Mucosa of stomach (tissue), 1 donor: ENCODE measurements at regions not wholly inside any gene's neighbourhood (a gene's known extent, or its start where the extent isn't known, plus 50 kb on each side); places are given as distances from the start of the nearest gene placed in this dataset.

Experiments used
- H3K27me3 ChIP-seq: one replicate; pipeline ENCODE4 v1.7.0; 2013; ENCODE audit warnings: mild to moderate bottlenecking, low read length; ENCODE audit not compliant: control insufficient read depth, insufficient read depth
- H3K36me3 ChIP-seq: one replicate; pipeline ENCODE4 v1.7.0; 2013; ENCODE audit warnings: low read length; ENCODE audit not compliant: control insufficient read depth, insufficient read depth
- H3K4me1 ChIP-seq: one replicate; pipeline ENCODE4 v1.7.0; 2013; ENCODE audit warnings: mild to moderate bottlenecking, low read length; ENCODE audit not compliant: control insufficient read depth, insufficient read depth
- H3K4me3 ChIP-seq: one replicate; pipeline ENCODE4 v1.7.0; 2013; ENCODE audit warnings: low read length
- H3K9ac ChIP-seq: one replicate; pipeline ENCODE4 v1.7.0; 2013; ENCODE audit warnings: mild to moderate bottlenecking, low read length, moderate library complexity
- H3K9me3 ChIP-seq: one replicate; pipeline ENCODE4 v1.7.0; 2013; ENCODE audit warnings: mild to moderate bottlenecking, low read length, moderate library complexity; ENCODE audit not compliant: control insufficient read depth
- donor health status: Pancreatic carcinoma.

DNA sequence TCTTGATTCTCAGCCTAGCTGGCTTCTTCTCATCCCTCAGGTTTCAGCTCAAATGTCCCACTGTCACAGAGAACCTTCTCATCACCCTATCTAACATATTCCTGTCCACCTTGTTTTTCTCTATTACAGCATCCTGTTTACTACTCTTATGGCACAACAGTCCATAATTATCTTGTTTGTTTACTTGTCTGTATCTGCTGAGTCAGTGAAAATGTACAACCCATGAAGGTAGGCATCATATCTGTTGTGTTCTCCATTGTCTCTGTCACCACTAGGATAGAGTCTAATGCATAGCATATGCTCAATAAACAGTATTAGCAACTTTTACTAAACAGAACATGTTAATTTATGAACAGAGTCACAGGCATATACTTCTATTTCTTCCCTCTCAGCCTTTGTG is 261.7 kb downstream of the ETAA1 start:
- Histone ChIP-seq H3K9me3 (no peaks in the 10 kb centered on the region), H3K4me3 (no peak overlapping the region), H3K4me1 (no peaks in the 10 kb centered on the region), H3K9ac (no peak overlapping the region), H3K27me3 (no peaks in the 10 kb centered on the region), H3K36me3 (no peaks in the 10 kb centered on the region)

DNA sequence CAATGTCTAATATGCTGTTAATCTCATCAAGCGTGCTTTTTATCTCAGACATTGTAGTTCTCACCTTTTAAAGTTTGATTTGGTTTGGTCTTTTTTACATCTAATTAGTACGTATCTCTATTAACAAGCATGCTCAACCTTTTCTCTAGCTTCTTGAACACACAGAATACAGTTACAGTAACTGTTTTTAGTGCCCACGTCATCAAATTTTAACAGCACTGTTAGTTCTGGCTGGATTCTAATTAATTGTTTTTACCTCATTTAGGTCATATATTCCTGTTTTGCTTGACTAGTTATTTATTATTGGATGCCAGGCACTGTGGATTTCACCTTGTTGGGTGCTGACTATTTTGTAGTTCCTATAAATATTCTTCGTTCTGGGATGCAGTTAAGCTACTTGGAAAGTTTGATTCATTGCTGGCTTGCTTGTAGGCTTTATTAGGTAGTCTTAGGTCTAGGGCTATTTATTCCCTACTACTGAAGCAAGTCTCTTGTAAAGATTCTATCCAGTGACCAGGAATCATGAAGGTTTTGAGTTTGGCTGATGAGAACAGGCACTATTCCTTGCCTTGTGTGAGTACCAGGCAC is 263.0 kb downstream of the ETAA1 start:
- H3K4me3 ChIP-seq = no peak overlapping the region
- H3K9me3 ChIP-seq = no peaks in the 10 kb centered on the region
- H3K9ac ChIP-seq = no peak overlapping the region
- no peaks in the 10 kb centered on the region for H3K4me1 ChIP-seq
- no peaks in the 10 kb centered on the region for H3K36me3 ChIP-seq
- H3K27me3 ChIP-seq = no peaks in the 10 kb centered on the region

DNA sequence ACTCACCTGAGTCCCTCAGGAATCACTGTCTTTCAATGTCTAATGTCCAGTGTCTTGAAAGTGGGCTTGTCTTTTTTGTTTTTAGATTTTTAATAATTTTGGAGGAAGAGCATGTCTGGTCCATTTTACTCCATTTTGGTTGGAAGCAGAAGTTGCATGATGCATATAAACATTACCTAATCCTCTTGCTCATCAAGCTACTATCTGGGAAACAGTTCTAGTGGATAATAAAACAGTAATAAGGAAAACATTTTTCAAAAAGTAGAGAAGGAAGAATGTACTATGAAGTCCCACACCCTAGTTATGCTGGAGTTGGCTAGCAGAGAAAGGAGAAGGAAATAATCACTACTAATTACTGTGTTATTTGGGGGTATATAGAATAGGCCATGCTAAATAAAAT is 263.7 kb downstream of the ETAA1 start:
- no peak overlapping the region for H3K9ac ChIP-seq
- no peak overlapping the region for H3K4me3 ChIP-seq
- no peaks in the 10 kb centered on the region for H3K36me3 ChIP-seq
- no peaks in the 10 kb centered on the region for H3K4me1 ChIP-seq
- H3K9me3 ChIP-seq = no peaks in the 10 kb centered on the region
- H3K27me3 ChIP-seq = no peaks in the 10 kb centered on the region

DNA sequence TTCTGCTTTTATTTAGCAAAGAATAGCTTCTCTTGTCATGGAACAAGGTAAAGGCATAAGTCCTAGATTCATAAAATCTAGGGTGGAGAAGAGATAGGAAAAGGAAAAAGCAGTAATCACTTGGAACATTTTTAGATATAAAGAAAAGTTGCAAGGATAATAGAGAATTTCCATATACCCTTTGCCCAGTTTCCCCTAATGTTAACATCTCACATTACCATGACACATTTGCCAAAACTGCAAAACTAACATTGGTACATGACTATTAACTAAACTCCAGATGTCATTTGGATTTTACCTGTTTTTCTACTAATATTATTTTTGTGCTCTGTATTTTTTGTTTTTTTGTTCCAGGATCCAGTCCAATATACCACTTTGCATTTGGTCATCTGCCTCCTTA is 265.1 kb downstream of the ETAA1 start:
- Histone ChIP-seq H3K4me1 (no peaks in the 10 kb centered on the region), H3K9me3 (no peaks in the 10 kb centered on the region), H3K27me3 (no peaks in the 10 kb centered on the region), H3K4me3 (no peak overlapping the region), H3K36me3 (no peaks in the 10 kb centered on the region), H3K9ac (no peak overlapping the region)

DNA sequence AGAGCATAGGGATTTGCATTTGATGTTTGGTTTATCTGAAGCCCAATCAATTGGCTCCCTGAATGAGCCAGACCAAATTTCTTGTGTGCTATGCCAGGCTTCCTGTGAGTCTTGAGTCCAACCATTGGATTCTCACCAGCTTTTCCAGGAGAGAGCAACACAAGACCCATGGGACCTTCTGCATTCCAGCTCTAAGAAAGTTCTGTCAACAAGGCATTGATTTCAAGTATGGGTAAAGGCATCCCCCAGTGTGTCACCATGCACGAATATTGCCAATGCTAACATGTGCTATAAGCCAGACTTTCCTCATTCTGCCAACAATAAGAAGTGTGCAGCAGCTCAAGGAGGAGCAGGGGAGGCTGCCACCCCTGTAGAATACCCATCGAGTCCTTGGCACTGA is 266.6 kb downstream of the ETAA1 start:
- Histone ChIP-seq H3K9ac (no peak overlapping the region), H3K36me3 (no peaks in the 10 kb centered on the region), H3K27me3 (no peaks in the 10 kb centered on the region), H3K9me3 (no peaks in the 10 kb centered on the region), H3K4me1 (no peaks in the 10 kb centered on the region), H3K4me3 (no peak overlapping the region)

DNA sequence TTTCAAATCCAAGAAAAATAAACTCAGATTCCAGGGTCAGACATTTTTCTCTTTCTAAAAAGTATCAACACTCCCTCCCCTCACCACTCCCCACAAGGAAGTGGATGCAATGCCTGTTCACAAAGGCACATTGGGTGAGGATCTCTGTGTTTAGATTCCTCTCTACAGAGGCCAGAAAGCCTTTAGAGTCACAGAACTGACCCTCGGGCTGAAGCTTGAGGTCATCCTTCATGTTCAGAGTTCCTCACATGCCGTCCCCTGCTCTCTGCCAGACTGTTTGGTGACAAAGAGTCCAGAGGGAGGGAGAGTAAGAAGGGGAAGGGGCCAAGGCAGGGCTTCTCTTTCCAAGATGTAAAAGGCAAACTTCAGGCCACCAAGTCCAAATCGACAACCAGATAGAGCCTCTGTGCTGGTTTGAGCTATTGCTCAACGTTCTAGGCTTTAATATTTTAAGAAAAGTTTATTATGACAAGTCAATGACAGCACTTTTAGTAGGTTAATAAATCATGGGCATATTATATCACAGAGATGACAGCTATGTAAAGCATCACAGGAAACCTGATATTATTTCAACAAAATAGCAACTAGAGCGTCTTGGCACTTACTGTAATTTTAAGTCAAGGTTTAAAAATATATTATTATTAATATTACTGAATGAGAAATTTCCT is 269.4 kb downstream of the ETAA1 start:
- Histone ChIP-seq H3K36me3 (no peaks in the 10 kb centered on the region), H3K9me3 (no peaks in the 10 kb centered on the region), H3K4me3 (no peak overlapping the region), H3K9ac (no peak overlapping the region), H3K4me1 (no peaks in the 10 kb centered on the region), H3K27me3 (no peaks in the 10 kb centered on the region)

DNA sequence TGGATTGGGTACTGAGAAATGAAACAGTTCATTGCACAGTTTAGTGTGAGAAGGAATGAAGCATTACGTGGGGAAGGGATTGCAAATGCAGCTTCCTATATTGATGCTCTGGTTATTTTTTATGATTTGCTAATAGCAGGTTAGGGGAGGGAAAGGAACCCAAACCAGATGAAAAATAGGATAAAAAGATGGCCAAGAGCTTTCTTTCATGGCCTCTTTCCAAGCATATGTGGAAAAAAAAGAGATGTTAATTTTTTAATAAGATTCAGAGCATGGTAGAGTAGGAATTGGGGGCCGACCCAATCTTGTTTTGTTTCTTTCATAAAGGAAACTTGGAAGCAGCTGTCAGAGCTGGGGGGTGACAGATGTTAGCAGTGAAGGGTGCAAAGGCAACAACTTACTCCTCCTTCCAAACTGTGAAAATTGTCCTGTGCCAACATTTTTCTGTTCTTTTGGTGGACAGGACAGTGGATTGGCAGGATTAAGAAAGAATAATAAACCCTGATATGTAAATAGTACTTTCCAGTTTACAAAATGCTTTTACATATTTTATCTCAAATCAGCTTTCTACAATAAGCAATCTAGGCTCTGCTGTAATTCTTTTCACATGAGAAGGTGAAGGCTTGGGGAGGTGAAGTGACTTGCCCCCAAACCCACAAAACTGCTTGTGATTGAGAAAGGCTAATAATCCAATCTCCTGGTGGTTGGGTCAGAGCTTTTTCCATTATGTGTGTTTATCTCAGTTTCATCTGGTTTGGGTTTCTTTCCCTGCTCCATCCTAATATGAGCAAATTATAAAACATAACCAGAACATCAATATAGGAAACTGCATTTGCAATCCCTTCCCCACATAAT is 270.1 kb downstream of the ETAA1 start:
- Histone ChIP-seq H3K36me3 (no peaks in the 10 kb centered on the region), H3K9ac (no peak overlapping the region), H3K27me3 (no peaks in the 10 kb centered on the region), H3K4me1 (no peaks in the 10 kb centered on the region), H3K4me3 (no peak overlapping the region), H3K9me3 (no peaks in the 10 kb centered on the region)

DNA sequence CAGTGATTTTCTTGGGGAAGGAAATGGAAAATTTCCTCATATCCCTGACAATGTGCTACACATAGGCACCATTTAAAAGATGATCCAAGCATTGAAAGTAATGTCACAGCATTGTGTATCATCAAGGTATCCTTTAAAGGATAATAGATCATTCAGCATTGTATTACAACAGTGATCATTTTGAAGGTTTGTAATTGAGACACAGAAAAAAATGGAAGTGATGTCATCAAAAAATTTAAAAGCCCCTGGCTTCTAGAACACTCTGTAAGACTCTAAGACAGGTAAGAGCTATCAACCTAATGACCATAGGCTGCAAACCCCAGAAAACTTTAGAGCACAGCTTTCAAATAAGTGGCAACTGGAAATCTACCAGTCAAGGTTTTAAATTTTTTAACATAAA is 271.4 kb downstream of the ETAA1 start:
- Histone ChIP-seq H3K9ac (no peak overlapping the region), H3K4me1 (no peaks in the 10 kb centered on the region), H3K4me3 (no peak overlapping the region), H3K27me3 (no peaks in the 10 kb centered on the region), H3K9me3 (no peaks in the 10 kb centered on the region), H3K36me3 (no peaks in the 10 kb centered on the region)

DNA sequence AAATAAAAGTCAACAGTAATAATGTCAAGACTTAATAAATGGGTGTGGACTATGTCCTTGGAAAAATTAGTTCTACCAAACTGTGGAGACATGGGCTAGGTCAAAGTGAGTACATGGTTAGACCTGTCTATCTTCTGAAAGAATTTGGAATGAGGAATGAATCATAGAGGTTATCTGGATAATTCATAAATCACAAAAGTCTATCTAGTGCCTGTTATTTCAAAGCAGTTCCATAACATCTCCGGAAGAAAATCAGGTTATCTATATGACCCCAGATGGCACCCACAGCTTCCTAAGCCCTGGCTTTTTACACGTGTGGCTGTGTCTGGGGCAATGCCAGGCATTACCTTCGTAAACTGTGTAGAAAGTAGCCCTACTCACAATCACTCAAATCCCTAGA is 272.0 kb downstream of the ETAA1 start:
- Histone ChIP-seq H3K36me3 (no peaks in the 10 kb centered on the region), H3K9ac (no peak overlapping the region), H3K4me1 (no peaks in the 10 kb centered on the region), H3K4me3 (no peak overlapping the region), H3K9me3 (no peaks in the 10 kb centered on the region), H3K27me3 (no peaks in the 10 kb centered on the region)

DNA sequence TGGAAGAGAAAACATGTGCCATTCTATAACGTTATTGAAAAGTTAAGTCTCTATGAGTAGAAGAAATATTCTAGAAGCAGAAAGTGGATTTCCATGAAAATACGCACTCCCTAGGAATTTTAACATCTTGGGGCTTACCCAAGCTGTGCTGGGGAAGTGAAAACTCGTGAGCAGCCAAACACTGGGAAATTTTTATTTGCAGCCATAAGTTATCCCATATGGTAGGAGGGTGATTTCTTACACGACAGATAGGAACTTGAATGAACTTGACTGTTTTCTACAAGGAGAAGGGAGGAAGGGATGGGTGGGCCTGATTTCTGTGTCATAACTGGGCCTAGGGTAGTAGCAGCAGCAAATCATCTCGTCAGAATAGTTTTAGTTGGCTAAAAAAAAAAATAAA is 272.6 kb downstream of the ETAA1 start:
- no peaks in the 10 kb centered on the region for H3K9me3 ChIP-seq
- H3K4me3 ChIP-seq = no peak overlapping the region
- no peaks in the 10 kb centered on the region for H3K4me1 ChIP-seq
- H3K36me3 ChIP-seq = no peaks in the 10 kb centered on the region
- no peaks in the 10 kb centered on the region for H3K27me3 ChIP-seq
- no peak overlapping the region for H3K9ac ChIP-seq

DNA sequence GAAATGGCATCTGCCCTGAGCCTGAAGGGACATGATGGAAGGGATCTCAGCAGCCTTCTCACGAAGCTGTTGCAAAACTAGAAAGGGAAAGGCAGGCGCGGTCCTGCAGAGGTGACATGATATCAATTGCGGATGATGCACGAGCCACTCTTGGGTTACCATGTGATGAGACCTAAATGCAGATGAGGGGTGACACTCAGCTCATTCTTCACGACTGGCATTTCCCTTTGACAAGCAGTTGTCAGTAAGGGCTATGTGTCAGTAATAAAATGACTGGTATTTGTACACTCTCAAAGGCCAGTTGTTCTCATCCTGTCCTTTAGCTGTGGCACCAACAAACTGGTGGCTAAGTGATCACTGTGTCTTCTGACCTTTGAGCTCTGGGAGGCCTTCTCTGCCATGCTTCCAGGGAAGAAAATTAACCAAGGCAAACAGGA is 273.6 kb downstream of the ETAA1 start:
- Histone ChIP-seq H3K4me3 (no peak overlapping the region), H3K9me3 (no peaks in the 10 kb centered on the region), H3K27me3 (no peaks in the 10 kb centered on the region), H3K4me1 (no peaks in the 10 kb centered on the region), H3K9ac (no peak overlapping the region), H3K36me3 (no peaks in the 10 kb centered on the region)
